Activated naive CD4-positive, alpha-beta T cell (primary cell): ENCODE measurements at regions not wholly inside any gene's neighbourhood (a gene's known extent, or its start where the extent isn't known, plus 50 kb on each side); places are given as distances from the start of the nearest gene placed in this dataset.

Experiments
- DNase-seq, 4 experiments: peaks; one replicate each; lab custom pipeline; 2025; lab: John Stamatoyannopoulos, UW

DNA sequence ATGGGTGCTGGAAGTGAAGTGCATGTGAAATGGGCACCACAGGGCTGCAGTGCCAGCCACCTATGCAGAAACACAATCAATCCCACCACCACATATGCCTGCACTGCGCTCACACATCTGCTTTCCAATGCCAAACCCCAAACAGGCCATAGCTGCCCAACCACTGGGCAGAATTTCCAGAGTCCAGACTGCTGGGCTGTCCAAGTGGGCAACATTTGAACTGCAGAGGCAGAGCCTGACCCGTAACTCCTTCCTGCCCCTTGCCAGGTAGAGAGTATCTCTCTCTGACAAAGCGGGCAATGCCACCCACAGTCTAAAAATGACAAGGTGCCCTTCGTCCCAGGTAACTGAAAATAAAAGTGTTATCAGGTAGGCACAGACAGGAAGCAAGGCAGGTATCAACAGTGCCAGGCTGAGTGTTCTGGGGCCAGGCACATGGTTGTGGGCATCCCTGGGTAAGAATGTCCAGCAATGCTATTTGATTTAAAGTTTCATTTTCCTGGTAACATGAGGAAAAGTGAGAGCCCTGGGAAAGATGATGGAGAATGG is 79.5 kb downstream of the FOXA2 start:
- no peak for DNase-seq

DNA sequence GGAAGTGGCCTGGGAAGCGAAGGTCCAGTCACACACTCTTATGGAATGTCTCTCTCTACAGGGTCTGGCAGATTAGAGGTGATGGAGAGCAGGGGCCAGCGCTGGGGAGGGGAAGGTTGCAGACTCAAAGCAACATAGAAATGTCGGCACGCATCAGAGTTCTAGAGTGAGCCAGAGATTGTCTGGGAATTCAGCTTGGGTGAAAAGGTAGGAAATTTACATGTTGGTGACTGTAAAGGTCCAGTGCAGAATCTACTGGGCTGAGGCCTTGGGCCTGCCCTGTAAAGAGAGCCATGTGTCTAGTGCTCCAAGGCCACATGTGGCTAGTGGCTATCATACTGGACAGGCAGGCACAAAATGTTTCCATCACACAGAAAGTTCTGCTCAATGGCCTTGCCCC is 80.8 kb downstream of the FOXA2 start:
- DNase-seq = no peak

DNA sequence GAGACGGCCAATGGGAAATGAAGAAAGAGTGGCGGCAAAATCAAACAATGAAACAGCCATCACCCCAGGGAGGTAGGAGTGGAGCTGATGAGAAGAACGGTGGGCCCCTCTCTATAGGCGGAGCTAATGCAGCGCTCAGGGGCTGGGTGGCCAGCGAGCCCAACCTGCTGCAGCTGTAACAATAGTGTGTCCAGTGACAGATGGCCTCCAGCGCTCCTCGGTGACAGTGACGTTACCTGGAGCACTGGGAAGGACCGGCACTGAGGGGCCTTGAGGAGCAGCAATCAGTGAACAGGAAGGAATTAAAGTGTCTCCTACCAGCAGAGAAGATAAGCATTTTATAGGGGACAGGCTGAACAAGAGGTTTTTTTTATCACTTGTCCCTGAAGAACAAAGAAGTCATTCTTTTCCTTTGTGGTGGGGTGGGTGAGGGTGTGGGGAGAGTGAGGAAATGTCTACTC is 81.6 kb downstream of the FOXA2 start:
- no peak for DNase-seq

DNA sequence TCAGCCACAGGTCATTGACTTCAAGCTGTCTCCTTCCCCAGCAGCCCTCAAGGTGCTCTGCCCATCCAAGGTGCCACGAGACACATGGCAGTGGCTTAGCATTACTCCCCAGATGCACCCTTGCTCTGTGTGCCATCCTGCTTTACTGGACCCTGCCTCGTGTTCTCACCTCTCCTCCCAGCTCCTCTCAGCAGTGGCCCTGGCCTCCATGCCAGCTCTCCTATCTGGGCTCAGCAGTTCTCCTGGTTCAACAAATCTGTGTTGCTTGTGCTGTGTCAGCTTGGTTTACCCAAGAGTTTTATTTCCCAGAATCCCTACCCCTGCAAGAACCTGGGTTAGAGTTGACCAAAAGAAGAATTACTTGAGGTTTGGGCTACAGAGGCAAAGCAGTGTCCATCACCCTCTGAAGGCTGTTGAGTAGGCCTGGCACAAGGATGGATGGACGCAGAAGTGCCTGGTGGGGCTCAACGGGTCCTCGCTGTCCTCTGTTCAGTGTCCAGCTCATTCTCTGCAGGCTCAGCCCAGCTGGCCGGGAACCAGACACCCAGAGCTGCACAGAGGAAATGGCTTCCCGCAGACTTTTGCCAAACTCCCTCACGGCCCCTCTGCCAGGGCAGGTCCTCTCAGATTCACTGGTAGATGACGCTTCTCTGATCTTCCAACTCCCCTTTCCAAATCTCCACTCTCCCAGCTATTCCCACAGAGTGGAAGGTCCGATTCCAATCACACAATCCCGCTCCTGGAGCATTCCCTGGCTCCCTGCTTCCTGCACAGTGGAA is 82.6 kb downstream of the FOXA2 start:
- DNase-seq = no peak

DNA sequence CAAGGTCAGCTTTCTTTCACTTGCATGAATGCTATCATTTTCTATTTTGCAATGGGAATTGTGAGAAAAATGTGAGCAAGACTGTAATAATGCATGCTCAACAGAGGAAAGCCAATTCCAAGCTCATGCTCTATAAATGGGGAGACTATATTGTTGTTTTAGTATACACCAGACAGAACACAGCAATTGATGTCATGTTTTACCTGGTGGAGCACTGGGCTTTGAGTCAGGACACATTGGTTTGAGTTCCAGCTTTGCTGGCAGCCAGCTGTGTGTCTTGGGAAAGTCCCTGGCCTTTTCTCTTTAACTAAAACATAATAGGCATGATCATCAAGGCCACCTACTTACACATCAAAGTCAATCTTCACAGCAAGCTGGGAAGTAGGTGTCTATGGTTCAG is 83.3 kb downstream of the FOXA2 start:
- no peak for DNase-seq

DNA sequence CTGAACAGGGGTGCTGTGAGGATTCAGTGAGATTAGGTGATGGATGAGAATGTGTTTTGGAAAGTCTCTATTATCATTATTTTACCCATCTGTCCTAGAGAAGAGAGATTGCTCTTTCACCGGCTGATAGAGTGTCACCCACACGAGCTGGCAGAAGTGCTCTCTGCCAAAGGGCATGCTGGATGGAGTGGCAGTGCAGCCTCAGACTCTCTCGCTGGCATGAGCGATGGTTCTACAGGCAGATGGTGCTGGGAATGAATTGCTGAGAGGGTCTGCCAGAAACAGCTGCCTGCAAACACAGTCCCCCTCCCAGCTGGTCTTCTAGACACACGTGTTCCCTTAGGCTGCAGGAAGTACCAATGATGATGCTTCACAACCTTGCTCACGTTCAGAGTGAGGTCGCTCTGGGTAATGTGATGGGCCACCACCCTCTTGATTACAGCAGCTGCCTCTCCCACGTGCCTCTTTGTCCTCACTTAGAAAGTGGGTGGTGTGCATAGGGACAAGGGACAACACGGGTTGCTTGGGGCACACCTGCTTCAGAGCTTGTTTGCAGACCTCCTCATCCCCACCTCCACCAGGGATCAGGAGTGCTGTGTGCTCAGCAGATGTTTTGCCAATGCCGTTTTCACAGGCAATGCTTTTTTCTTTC is 84.7 kb downstream of the FOXA2 start:
- no peak for DNase-seq

DNA sequence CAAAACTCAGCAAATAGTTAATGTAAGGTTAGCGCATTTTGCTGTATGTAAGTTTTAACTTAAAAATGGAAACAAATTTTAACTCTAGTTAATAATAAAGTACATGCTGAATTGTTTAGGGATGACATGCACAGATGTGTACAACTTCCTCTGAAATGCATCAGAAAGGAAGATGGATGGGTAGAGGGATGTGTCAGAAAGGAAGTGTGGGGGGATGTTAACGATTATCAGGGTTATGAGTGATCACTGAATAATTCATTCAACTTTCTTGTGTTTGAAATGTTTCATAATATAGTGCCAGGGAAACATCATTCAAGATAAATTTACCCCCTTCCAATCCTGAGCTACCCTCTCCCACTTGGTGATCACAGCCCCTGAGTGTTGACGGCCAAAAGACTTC is 87.6 kb downstream of the FOXA2 start:
- DNase-seq = no peak

DNA sequence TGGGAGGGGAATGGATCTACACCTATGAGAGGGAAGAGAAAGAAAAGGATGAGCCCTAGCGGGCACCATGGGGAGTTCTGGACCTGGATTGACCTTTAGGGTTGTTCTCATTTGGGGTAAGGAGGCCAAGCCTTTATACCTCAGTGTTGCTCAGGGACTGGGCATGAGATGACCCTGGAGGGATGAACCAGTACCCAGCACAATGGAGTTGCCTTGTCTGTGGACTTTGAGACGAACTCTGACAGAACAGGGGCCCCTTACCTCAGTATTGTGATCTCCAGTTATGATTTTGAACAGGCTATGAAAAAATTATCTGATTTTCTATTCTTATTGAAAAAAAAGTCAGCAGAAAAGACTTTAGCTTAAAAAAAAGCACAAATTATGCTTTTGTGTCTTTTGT is 88.6 kb downstream of the FOXA2 start:
- DNase-seq = no peak

DNA sequence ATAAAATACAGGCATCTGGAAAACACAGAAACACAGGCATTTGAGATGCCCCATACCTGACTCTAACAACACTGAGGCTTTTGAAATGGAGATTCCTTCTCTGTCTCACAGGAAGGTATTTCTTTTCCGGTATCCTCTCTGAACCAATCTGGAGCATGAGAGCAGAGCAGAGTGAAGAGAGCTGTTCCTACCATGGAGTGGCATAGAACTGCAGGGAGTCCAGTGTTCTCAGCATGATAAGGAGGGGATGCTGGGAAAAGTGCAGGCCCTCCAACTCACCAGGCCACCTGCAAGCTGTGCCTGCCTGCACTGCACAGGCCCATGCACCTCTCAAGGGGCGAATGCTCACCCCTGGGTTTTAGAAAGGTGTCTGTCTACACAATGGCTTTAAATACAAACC is 89.2 kb downstream of the FOXA2 start:
- no peak for DNase-seq

DNA sequence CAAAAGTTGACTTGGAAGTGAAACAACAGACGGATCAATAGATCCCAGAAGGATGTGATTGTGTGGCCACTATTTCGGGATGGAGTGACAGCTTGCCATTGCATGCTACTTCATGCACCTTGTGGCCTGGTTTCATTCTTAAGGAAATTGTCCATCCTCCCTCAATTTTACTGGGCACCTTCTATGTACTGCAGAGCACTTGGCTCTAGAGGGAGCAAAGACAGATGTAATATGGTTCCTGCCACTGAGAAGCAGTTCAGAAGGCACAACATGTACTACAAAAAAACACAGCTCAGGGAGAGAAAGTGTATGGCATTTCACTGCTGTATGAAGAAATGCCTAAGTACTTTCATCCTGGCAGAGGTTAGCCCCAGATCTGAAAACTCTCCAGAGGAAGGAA is 91.9 kb downstream of the FOXA2 start:
- no peak for DNase-seq

DNA sequence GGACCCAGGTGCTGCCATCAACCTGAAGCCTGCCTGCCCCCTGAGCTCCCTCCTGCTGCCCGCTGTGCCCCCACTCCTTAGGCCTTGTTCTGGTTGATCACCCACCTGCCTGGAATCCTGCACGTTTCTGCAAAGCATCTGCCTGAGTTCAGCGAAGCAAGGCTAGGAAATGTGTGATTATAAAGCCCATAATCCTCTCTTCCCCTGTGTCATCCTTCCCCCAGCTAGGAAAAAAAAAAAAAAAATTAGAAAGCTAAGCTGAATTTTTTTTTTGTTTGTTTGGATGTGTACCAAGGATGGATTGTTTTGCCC is 93.2 kb downstream of the FOXA2 start:
- no peak for DNase-seq

DNA sequence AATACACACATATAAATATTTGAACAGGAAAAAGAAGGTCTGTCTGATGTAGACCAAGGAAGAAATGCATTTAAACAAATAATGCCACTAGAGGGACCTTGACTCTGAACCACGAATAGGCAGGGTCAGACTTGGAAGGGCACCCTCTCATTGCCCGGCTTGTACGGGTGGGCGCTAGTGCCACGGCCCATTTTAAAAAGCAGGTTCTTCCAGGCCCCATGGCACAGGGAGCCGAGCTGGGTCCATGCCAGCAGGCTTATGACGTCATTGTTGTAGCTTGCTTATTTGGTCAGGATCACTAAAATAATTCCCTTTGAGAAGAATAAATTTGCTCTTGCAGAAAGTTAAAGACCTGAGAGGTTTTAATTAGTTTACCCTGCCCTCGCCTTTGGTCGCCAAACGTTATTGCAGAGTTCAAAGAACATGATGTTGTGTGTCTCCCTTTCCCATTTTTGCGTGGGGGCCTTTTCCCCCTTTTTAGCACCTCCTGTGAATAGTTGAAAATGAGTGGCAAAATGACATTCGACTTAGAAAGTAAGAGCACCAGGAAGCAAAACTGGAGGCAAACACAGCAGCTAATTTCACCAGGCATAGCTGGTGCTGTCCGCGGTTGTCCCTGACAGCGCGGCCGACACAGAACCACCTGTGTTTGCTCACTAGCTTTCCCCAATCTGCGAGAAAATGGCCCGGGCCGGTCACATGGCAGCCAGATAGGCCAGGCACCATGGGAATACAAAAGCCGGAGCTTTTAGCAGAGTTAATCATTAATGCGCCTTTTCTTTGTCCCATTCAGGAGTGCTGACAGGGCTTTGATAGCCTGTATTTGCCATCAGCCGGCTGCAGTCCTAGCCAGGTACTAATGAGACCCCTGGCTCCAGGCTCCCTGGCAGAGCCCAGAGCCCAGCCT is 93.8 kb downstream of the FOXA2 start:
- DNase-seq = no peak

DNA sequence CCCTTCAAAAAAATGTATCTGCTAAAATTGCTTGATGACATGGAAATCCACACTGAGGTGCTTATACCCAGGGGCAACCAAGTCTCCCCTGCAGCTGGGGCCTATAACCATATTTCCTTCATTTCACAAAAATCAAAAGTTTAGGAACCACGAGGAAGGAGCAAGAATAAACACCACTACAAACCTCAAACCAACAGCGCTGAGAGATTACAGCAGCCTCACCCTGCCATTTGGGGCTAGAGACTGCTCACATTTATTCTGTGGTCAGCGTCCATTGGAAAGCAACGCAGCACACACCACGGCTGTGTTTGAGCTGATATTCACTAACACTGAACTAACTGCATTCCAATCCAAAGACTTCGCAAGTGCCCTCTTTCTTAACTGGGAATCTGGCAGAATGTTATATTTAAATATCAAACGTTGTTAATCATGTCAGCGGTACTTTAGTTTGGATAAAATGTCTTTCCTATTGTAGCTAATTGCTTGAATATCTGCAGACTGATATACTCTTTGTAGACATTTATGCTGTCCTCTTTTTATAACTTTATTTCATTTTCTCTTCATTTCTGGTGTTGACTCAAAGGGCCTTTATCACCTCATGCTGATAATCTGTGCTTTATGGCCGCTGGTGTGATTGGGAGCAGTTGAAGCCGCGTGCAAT is 94.6 kb downstream of the FOXA2 start:
- no peak for DNase-seq

DNA sequence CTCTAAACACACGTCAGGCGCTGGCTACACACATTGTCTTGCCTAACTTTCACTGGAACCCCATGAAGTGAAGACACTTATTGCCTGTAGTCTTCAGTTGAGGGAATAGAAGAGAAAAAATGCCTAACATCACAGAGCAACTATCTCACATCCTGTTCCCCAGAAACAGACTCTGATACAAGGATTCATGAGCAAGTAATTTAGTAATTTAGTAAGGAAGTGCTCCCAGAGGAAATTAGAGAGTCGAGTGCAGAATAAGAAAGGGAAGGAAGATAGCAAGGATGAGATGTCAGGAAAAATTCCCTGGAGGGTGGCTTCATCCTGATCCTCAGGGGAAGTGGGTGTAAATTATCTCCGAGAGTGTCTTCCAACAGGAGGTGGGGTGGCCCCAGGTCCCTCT is 104.0 kb downstream of the FOXA2 start:
- no peak for DNase-seq

DNA sequence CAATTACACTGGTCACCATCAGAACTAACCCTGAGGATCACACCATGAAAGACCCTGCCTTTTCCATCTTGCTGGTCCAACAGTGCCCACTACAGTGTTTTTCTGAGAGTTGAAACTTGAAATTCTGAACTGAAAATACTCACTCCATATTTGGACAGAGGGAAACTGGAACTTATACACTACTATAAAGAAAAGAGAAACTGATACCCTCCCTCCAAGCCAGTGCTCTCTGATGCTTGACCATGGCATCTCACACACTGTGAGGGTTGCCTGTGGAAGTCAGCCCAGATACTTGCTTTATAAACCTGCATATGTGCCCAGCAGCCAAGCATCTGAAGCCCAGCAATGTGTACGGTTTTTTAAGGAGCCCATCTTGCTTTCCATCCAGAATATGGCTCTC is 108.7 kb downstream of the FOXA2 start:
- no peak for DNase-seq

DNA sequence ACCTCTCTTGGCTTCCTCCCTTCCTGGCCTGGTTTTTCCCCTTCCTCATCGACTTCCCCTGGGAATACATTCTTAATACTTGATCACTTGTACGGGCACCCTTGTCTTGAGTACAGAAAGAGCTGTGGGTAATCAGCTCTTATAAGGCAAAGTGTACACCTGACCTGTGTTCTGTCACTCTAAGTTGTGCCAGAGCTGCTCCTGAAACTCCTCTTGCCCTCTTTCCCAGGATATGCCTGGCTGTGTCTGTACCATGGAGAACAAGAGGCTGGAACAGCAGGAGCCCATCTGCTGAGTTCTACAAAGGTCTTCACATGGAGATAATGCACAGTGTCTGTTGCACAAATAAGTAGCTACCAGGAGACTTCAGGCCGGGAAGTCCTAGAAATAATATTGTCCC is 110.1 kb downstream of the FOXA2 start:
- DNase-seq = no peak

DNA sequence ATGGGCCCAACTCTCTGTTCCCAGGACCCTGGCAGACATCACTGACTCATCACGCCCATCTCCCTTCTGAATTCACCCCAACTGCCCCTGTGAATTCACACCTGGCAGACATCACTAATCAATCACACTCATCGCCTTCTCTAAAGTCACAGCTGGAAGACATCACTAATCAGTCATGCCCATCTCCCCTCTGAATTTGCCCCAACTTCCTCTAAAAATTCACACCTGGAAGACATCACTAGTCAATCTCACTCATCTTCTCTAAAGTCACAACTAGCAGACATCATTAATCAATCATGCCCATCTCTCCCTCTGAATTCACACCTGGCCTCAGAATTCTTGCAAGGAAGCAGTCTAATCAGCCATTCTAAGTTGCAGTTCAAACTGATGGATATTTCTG is 111.1 kb downstream of the FOXA2 start:
- no peak for DNase-seq

DNA sequence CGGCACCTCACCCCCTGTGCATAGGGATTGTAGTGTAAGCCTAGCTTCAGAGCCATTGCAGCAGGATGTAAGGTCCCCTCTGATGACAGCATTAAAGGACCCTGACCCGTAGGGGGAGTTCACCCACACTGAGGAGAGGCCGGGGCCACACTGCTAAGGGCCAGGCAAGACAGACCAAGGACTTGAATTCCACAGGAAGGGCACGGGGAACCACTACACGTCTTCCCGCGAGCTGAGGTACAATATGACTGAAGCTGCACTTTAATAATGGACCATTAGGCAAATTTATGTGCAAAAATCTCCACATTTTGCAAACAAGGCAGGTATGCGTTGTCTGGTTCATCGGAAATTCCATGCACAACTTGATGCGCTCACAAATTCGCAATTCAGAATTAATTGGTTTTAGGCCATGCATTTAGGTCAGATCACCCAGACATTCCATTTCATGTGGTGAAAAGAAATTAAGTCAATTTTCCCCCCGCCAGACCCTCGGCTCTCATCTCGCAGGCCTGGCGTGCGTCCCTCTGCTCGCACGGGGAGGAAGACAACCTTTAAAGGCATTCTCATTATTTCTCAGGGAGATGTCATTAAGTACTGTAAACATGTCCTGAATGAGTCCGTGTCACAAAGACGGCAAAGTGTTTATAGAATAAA is 111.8 kb downstream of the FOXA2 start:
- DNase-seq = no peak

DNA sequence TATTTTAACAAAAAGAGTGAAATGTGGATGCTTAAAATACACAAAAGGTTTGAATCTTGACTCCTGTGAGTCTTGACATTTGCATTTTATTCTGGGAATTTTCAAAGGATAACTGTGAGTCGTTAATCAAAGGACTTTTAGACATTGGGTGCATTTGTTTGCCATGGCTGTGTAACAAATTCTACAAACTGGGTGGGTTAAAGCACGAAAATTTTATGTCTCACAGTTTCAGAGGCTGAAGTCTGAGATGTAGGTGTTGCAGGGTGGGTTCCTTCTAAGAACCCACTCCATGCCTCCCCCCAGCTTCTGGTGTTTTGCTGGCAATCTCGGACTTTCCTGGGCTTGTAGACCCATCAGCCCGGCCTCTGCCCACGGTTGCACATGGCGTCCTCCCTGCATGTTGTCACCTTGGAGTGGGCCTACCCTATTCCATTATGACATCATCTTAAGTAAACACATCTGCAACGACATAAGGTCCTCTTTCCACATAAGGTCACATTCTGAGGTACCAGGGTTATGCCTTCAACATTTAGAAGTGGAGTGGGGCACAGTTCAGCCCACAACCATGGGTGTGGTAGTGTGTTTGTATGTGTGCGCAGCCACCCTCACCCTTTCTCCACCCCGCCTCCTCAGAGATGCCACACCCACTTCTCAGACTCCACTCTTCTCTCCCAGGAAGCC is 113.1 kb downstream of the FOXA2 start:
- DNase-seq = no peak

DNA sequence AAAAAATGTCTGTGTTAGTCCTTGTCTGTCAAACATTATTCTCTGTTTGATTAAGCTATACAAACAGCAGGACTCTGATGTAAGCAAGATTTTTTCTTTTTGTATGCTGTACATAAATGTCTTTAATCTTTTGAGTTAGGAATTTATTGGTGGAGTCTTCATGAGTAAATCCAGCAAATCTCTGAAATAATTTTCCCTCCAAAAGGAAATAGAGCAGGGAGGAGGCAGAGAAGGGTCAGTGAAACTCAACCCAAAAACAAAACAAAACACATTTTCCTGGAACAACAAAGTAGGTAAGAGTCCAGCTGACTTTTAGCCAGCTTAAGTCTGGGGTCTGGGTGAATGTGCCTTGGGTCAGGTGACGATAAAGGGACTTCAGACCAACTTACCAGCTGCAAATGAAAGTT is 113.7 kb downstream of the FOXA2 start:
- DNase-seq = no peak
